Umbilical cord (tissue), 1 donor: ENCODE measurements at regions not wholly inside any gene's neighbourhood (a gene's known extent, or its start where the extent isn't known, plus 50 kb on each side); places are given as distances from the start of the nearest gene placed in this dataset.
A peak's percentile ranks its signal among the peaks of the same experiment; 100 is the strongest.

ENCODE experiments used
- DNase-seq: peaks from one replicate; pipeline ENCODE4 v3.0.0-alpha.2; 2015; ENCODE audit warnings: low spot score

DNA sequence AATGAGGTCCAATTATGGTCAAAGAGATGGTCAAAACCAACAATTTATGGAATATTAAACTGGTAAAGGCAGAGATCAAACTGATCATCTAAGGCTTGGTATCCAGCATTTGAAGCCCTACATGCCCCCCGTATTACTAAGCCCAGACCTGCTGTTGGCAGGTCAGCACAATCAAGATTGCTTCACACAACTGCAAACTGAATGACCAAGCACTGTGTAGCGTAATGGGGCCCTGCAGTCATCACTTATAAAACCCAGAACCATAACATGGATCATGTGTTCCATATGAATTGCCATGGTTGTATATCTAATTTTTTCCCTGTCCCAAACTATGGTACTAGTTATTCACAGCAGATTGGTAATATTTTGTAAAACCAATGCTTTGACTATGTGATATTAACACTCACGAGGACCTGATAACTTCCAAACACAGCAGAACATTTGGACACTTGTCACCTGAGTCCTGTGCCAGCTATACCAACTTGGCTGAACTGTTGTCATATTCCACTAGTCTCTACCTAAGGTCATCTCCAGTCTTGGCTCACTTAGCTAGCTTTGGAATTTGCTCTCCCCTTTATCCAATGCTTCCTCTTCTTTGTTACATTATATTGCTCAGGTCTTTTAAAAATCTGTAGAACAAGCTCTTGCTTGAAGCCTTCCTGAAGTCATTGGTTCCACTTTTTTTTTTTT, 81.7 kb upstream of the HMHB1 start:
- no peak for DNase-seq

DNA sequence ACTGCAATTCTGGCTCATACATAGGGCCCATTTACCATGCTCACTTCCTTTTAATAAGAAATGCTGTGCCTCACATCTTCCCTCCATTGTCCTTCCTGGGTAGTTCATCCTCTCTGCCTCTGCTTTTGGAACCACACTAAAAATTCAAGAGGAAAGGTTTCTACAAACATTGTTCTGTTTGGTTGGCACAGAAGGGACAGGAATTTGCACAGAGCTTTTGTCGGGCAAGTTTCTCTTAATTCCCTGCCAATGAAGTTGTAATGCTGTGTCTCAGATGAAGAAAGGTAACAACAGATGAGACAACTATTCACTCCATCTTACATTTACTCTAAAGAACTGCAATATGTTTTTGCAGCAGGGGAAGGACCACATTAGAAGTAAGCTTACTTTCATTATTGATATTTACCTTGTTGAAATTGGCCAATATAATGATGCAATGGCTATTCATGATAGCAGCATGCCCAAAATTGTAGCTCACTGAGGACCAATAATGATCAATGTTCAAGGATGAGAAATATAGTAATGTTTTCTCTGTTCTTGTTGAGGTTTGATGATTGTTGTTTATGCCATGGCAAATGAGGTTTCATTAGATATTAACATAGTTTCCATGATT, 82.5 kb upstream of the HMHB1 start:
- DNase-seq, result no peak

DNA sequence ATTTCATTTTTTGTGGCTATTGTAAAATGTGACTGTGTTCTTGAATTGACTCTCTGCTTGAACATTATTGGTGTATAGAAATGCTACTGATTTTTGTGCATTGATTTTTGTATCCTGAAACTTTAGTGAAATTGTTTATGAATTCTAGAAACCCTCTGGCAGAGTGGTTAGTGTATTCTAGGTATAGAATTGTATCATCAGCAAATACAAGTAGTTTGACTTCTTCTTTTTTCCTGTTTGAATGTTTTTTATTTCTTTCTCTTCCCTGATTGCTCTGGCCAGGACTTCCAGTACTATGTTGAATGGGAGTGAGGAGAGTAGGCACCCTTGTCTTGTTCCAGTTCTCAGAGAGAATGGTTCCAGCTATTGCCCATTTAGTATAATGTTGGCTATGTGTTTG, 88.8 kb upstream of the HMHB1 start:
- DNase-seq, result no peak

DNA sequence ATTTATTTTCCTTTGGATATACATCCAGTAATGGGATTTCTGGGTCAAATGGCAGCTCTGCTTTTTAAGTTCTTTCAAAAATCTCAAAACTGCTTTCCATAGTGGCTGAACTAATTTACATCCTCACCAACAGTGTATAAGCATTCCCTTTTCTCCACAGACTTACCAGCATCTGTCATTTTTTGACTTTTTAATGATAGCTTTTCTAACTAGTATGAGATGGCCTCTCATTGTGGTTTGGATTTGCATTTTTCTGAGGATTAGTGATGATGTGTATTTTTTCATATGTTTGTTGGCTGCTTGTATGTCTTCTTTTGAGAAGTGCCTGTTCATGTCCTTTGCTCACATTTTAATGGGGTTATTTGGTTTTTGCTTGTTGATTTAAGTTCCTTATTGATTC, 90.0 kb upstream of the HMHB1 start:
- DNase-seq, result no peak

DNA sequence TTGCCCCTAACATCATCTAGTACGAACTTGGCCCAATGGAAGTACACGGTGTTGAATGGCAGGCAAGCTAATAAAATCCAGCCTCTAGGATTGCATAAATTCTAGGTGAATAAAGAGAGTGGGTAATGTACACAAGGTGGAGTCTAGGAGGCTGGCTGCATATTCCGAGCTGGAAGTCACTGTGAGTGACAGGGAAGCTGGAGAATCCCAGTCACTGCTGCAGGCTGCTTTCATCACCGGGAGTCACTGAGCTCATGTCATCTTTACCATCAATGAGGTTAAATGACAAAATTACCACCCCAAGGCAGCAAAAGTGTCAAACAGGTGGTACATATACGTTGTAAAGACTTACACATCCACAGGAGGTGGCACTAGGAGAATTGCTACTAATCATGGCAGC, 91.3 kb upstream of the HMHB1 start:
- no peak for DNase-seq

DNA sequence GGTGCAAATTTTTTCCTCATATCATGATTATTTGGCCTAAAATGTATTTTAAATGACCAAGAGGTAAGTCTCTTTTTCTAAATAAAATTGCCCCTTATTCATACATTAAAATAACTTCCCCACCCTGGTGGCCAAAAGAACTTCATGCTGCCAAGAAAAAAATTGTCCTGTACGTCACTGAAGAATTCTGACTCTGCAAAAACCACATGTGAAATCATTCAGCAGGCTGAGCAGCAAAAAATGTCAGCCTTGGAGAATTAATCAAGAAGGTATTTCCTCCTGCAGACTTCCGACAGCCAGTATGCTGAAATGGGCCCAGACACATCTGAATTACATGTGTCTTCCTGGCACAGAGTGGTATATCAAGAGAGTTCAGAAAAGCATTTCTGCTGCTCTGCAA, 94.6 kb upstream of the HMHB1 start:
- peak; percentile 63 for DNase-seq

DNA sequence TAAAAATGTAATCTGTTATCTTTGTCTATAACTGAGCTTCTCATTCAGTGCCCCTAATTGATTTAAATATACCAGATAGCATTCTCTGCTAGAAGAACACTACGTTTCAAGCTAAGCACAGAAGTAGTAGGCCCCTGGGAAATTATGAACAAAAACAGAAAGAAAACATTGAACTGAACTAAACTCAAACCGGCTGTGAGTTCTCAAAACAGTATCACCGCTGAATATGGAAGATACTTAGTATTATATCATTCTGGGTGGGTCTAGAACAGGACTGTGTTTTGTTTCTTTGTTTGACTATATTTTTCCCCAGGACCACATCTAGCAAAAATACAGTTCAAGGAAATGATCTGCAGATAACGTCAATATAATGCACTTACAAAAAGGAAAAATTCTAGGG, 95.1 kb upstream of the HMHB1 start:
- peak; percentile 18 for DNase-seq

DNA sequence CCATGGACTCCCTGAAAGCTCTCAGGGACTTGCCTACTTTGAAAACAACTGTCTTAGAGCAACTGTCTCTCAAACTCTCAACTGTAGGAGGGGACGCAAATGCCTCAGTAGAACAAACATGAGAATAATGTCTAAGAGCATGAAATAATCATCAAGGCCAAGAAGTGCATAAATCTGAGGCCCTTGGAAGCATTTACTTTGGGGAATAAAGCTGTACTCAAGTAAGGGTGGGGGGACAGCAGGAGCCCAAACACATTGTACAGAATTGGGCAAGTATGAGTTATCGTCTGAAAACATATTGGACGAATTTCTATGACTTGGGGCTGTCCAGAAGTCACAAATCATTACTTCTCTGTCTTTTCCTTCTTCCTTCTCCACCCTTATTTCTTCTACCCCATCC, 96.3 kb upstream of the HMHB1 start:
- DNase-seq, result no peak

DNA sequence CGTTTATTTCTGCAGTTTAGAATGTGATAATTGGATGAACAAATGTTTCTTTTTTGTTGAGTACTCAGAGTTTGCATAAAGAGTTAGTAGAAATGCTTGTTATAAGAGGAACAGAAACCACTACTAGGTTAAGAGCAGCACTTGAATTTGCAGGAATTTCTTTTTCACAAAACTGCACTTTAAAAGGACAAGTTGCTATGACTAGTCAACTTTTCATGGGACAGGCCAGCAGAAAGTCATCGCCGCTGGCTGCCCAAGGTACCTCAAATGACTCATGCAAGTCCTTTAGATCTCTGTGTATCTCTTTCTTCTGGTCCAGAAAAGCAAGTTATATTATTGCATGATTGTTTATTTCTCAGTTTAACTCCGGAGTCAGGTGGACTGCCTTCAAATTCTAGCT, 97.3 kb upstream of the HMHB1 start:
- DNase-seq, result no peak

DNA sequence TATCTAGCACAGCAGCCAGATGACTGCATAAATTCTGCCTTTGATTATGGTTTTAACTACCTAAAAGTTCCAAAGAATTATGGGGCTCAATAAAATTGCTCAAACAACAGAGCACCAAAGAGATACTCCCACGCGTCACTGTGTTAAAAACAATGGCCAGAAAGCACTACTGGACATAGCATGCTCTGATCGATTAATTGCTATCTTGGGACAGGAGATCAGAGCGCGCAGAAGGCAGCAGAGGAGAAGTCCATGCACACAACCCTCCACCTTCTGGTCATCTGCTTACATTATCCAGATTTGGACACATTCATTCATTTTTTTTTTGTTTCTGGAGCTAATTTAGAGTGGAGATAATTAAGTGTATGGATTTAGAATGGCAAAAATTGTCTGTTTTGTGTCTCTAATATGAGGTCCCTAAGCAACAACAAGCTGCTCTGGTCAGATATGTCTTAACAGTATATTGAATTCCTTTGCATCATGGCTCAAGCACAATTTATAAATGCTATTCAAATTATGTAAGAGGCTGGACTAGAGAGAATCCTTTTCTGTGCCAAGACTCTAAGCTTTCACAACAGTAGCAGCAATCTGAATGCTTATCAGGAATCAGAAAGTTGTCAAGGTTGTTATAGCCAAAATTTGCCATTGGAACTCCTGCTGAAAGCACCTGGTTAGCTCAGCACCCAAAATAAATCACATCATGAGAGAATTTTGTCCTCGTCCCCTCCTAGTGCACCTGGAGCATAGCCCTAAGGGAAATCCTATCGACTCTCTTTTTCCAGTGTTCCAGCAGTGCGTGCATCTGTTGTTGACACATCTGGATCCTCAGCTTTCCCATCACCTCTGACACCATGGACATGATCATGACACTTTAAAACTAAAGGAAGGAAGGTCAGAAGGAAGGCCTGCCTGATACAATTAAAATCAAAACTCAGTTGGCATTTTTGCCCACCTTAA, 98.6 kb upstream of the HMHB1 start:
- DNase-seq, result peak; percentile 57

DNA sequence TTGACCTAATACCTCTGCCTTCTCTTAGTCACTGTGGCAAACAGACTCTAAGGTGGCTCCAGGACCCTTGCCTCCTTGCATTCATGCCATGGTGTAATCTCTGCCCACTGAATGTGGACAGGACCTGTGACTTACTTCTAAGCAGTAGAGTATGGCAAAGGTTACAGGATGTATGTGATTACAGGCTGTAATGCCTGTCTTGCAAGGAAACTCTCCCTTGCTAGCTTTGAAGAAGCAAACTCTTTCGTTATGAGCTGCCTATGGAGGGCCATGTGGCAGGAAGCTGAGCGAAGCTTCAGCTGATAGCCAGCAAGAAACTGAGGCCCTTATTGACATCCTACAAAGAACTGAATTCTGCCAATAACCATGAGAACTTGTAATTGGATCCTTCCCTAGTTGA, 103.3 kb upstream of the HMHB1 start:
- DNase-seq, result no peak

DNA sequence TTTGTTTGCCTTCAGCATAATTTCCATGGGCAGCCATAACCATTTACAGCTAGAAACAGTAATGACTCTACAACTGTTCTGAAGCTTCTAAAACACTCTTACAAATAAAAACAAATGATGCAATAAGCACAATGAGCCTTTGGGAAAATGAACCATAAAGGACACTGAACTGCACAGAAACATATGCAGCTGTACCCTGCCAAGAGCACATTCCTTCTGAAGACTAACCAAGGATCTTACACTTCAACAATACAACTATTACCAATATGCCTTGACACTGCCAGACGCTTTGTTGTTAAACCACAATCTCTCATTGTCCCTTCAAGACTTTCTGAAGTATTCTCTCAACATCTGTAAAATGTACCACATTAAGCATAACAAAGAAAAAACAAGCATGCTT, 104.2 kb upstream of the HMHB1 start:
- DNase-seq, result no peak

DNA sequence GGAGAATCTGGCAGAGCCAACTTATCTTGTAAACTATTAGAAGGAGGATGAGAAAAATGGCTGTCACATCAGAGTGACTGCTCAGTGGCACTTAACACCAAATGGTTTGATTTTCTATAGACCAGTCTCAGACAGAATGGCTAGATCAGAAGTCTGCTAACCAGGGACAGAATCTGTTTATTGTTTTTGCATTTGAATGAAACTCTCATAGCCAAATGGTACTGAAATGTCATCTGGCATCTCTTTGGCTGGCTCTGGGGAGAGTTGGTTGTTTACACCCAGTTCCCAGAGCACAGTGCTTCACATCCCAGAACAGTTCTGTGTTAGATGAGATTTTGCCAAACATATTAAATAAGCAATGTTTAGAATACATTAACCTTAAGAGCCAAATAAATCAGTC, 106.6 kb upstream of the HMHB1 start:
- no peak for DNase-seq

DNA sequence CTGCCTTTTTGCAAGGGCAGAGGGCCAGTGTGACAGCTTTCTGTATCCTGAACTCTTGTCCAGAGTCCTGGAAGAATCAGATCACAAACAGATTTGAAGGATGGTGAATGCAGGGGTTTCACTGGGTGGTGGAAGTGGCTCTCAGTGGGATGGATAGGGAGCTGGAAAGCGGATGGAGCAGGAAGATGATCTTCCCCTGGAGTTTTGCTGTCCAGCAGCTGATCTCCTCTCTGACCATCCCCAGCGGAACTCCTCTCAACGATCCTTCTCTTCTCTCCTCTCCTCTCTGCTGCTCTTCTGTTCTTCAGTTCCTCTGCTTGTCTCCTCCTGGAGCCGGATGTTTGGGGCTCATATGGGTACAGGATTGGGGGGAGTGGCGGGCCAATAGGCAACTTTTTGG, 108.3 kb upstream of the HMHB1 start:
- DNase-seq, result no peak

DNA sequence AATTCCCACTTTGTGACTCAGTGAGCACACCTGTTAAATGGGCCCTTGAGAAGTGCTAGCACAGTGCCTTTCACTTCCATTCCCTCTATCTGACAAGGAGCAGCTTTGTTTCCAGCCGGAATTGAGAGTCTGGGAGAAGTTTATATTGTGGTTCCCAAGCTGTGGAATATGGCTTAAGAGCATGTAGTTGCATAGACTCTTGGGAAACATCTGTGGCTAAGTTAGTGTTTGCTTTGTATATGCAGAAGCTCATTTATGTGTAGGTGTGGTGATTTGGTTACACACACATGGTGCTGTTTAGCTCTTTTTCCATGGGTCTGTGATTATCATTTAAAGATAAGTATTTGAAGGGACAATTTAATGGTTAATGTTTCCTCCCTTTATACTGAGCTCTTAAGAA, 110.5 kb upstream of the HMHB1 start:
- no peak for DNase-seq

DNA sequence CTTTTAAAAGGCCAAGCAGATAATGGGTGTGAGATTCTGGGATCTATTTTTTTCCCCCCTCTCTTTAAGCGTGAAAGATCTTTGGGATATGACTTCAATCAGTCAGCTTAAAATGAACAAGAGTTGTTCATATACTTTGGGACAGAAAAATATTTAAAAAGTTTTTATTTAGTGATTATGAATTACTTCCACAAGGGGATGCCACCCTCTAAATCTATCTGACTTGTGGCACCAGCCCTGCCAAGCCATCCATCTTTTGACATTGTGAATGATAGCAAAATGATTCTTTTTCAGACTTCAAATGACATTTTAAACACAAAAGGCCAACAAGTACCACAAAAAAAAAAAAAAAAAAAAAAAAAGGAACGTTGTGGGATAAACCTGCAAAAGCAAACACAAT, 111.0 kb upstream of the HMHB1 start:
- DNase-seq, result no peak

DNA sequence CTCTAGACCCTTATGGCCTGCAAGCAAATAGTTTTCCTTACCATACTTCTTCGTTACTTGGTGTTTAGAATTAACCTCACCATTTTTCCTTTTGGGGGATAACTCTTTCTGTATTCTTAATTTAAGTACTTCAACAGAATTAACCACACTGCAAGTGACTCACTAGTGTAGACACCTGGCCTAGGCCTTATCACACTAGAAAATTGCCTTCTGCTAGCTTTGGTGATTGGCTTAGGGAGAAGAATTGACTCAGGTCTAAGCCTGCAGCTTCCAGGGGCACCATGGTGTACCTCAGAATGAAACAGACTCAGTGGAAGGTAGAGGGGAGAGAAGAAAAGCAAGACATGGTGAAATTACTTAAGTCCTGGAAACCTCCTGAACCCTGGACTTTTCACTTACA, 112.8 kb upstream of the HMHB1 start:
- no peak for DNase-seq

DNA sequence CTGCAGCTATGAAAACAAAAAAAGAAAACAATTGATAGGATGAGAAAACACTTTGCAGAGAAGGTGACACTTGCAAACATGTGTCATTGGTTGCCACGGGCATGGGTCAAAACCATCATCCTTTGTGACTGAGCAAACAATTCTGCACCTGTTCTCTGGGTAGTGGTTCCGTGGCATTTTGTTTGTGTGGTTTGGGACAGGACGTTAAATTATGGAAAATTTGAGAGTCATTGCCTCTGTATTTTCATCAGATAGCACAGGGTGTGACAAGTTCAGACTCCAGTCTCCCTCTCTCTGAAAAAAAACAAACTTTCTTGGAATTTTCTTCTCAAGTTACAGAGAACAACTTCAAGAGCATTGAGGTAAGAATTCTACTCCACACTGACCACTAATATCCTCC, 113.4 kb upstream of the HMHB1 start:
- DNase-seq, result no peak

DNA sequence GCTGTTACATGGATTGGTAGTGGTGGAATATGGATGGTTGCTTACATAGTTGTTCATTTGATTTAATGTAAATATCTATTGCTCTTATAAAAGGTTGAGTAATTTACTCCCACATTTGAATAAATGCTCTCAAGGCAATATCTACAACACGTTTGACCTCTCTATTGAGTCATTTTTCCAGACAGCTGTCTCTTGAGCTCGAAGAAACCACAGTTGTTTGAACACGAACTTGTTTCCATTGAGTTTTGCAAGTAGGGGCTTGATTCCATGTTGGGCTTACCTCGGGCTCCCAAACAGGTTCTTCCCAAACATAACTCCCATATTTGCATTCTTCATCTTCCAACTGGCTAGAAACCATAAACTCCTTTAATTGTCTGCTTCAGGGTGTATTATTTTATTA, 115.0 kb upstream of the HMHB1 start:
- DNase-seq, result no peak

DNA sequence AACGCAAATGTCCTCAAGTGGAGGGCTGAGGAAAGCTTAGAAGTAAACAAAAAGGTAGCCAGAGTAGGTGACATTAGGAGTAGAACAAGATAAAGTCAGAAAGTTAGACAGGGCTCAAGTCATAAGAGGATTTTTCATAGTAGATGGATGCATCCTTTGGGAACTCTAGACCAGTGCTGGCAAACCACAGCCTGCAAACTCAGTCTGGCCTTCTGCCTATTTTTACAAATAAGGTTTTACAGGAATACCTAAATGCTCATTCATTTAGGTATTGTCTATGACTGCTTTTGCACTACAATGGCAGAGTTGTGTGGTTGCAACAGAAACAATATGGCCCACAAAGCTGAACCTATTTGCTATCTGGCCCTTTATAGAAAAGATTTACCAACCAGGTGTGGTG, 116.0 kb upstream of the HMHB1 start:
- no peak for DNase-seq

DNA sequence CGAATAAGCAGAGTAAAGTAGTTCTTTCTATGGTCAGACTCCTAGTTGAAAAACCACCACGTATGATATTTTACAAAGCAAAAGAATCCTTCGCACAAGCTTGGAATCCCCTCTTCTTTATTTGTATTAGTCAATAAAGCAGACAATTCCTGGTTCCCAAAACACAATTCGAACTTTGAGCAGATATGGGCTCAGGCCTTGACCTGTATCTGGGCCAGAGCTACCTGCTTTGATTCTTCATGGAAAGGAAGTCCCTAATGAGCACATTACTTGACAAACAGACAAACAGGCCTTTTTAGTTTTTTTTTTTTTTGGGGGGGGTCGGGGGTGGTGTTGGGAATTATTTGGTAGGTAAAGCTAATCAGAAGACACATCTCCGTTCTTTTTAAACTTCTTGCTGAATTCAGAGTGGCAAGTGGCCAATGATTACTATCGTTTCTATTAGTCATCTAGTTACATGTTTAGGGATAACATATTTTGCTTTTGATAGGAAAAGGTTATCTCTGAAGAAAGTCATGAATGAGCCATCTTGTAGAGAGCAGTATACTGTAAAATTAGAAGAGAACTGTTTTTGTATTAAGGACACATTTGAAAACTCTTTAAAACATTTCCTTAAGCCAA, 116.6 kb upstream of the HMHB1 start:
- no peak for DNase-seq

DNA sequence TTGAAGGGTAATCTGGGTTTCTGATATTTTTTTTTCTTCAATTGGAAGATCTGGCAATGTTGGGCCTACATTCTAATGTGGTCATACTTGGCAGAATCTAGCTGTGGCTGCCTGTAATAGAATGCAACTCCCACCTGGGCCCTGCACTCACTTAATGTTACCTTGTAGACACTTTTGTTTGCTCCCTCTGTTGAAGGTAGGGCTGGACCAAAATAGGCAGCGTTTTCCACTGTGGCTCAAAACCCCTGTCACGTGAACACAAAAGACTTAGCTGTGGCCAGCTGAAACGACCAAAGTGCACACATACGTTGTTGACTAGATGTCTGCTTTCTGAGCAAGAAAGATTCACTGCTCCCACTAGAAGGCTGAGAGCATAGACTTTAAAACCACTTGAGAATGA, 117.6 kb upstream of the HMHB1 start:
- no peak for DNase-seq
